Suppressor macrophage treated with lipopolysaccharide for 4 hours (primary cell): ENCODE measurements at regions not wholly inside any gene's neighbourhood (a gene's known extent, or its start where the extent isn't known, plus 50 kb on each side); places are given as distances from the start of the nearest gene placed in this dataset.
"Not testable (repeated sequence)": the region's sequence is repeated elsewhere in the genome, so short reads cannot be mapped to it uniquely, and the experiment has no call there.

ENCODE experiments used
- DNase-seq: peaks from one replicate; pipeline ENCODE4 v3.0.0-alpha.2; 2020

- not testable (repeated sequence) for DNase-seq
Observed at GRCh38 chr3:181925841-181926240, 214.1 kb downstream of the SOX2 start.

GRCh38 chr3:181929501-181929900 is 217.8 kb downstream of the SOX2 start:
- DNase-seq = no peak

GRCh38 chr3:181930105-181930504 is 218.4 kb downstream of the SOX2 start:
- no peak for DNase-seq

GRCh38 chr3:181932039-181932438 is 220.3 kb downstream of the SOX2 start:
- no peak for DNase-seq

GRCh38 chr3:181933052-181933618 is 221.4 kb downstream of the SOX2 start:
- DNase-seq = no peak

GRCh38 chr3:181935915-181936314 is 224.2 kb downstream of the SOX2 start:
- no peak for DNase-seq

GRCh38 chr3:181936774-181937173 is 225.0 kb downstream of the SOX2 start:
- DNase-seq = no peak

- DNase-seq = not testable (repeated sequence)
Observed at GRCh38 chr3:181938580-181938979, 226.9 kb downstream of the SOX2 start.

GRCh38 chr3:181940703-181941102 is 229.0 kb downstream of the SOX2 start:
- no peak for DNase-seq

- no peak for DNase-seq
Observed at GRCh38 chr3:181941250-181941649, 229.5 kb downstream of the SOX2 start.

- no peak for DNase-seq
Observed at GRCh38 chr3:181943285-181943684, 231.6 kb downstream of the SOX2 start.

GRCh38 chr3:181947606-181948005 is 235.9 kb downstream of the SOX2 start:
- no peak for DNase-seq

- DNase-seq = no peak
Observed at GRCh38 chr3:181948286-181948685, 236.6 kb downstream of the SOX2 start.

- DNase-seq = no peak
Observed at GRCh38 chr3:181952221-181952620, 240.5 kb downstream of the SOX2 start.

- DNase-seq = no peak
Observed at GRCh38 chr3:181952929-181953328, 241.2 kb downstream of the SOX2 start.

- no peak for DNase-seq
Observed at GRCh38 chr3:181955566-181955965, 243.8 kb downstream of the SOX2 start.

- no peak for DNase-seq
Observed at GRCh38 chr3:181956122-181956521, 244.4 kb downstream of the SOX2 start.

- DNase-seq = no peak
Observed at GRCh38 chr3:181966393-181966792, 254.7 kb downstream of the SOX2 start.

GRCh38 chr3:181969925-181970324 is 258.2 kb downstream of the SOX2 start:
- no peak for DNase-seq

- DNase-seq = no peak
Observed at GRCh38 chr3:181971424-181971823, 259.7 kb downstream of the SOX2 start.

- no peak for DNase-seq
Observed at GRCh38 chr3:181974198-181974597, 262.5 kb downstream of the SOX2 start.

- DNase-seq = no peak
Observed at GRCh38 chr3:181976526-181976925, 264.8 kb downstream of the SOX2 start.

- no peak for DNase-seq
Observed at GRCh38 chr3:181985386-181985785, 273.7 kb downstream of the SOX2 start.

- DNase-seq = no peak
Observed at GRCh38 chr3:181987736-181988135, 276.0 kb downstream of the SOX2 start.

- DNase-seq = no peak
Observed at GRCh38 chr3:181998828-181999227, 287.1 kb downstream of the SOX2 start.

- DNase-seq = no peak
Observed at GRCh38 chr3:181999314-181999713, 287.6 kb downstream of the SOX2 start.
